GM19468 (cell line): ENCODE measurements at regions not wholly inside any gene's neighbourhood (a gene's known extent, or its start where the extent isn't known, plus 50 kb on each side); places are given as distances from the start of the nearest gene placed in this dataset.

Experiments used
- ATAC-seq: cut with Tn5 transposase; IDR thresholded peaks from one replicate; pipeline ENCODE4 v1.9.1; 2021; ENCODE audit warnings: mild to moderate bottlenecking, moderate library complexity, moderate number of reproducible peaks; ENCODE audit not compliant: unreplicated experiment; ENCODE audit errors: extremely low read depth

DNA sequence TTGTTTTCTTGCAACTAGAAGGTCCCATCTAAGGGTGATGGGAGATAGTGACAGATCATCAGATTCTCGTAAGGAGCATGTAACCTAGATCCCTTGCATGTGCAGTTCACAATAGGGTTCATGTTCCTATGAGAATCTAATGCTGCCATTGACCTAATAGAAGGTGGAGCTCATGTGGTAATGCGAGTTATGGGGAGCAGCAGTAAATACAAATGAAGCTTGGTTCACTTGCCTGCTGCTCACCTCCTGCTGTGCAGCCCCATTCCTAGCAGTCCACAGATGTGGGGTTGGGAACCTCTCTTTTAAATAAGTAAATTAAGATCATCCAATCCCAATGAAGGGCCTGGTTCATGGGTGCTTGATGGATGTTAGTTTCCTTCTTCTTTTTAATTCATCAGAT is 148.7 kb upstream of the ATP1B1 start:
- ATAC-seq, result no peak

DNA sequence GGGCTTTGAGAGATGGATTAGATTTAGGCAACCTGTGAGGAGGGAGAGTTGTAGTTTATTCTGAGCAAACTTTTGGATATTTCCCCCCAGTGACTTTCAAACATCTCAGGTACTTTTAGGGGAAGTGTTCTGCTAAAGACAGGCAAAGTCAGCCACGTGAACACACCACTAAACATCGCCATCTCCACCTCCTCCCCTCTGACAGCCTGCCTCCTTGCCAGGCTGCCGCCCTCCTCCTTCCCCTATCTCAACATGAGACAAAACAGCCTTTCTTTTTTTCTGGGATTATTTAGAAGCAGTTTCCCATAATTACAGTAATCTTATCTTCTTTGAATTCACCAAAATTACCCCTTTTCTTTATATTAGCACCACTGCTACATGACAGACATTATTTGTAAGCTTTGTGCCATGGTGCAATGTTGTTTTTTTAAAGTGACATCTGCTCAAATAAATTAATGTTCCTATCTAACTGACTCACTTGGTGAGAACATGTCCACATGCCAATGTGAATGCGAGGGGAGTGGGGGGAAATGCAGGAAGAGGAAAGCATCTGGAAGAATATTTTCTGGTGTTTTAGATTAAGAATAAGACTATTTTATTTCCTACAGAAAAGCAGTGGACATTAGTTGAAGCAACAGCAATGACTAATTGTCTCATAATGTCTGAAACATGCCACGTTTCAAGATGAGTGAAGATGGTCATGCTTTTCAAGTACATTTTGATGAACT is 147.8 kb upstream of the ATP1B1 start:
- no peak for ATAC-seq

DNA sequence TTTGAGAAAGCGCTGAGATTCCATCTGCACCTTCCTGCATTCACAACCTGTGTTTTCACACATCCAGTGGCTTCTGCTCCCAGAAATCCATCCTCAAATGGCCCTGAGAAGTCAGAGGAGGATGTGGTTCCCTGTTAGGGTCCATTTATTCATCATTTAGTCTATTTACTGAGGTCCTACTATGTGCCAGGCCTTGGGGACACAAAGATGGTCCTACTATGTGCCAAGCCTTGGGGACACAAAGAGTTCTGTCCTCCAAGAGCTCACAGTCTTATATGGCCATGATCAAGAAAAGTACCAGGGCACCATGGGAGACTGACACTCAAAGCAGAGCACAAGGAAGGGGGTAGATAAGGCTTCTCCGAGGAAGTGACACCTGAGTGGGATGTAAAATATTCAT is 147.1 kb upstream of the ATP1B1 start:
- ATAC-seq, result no peak

DNA sequence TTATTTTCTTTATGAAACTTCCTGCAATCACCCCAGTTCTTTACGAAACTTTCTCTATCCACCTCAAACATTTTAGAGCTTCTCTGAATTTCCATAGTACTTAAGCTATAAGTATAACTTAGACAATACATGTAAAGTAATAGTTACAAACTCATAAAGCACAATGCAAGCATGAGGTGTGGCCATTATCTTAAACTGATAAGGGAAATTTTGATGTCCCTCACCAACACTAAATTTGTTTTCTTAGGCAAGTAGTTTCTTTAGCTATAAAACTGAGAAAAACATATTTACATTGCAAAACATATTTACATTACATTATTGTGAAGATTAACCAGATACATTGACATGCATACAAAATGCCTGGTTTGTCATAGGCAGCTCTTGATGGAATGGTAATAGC is 146.4 kb upstream of the ATP1B1 start:
- no peak for ATAC-seq

DNA sequence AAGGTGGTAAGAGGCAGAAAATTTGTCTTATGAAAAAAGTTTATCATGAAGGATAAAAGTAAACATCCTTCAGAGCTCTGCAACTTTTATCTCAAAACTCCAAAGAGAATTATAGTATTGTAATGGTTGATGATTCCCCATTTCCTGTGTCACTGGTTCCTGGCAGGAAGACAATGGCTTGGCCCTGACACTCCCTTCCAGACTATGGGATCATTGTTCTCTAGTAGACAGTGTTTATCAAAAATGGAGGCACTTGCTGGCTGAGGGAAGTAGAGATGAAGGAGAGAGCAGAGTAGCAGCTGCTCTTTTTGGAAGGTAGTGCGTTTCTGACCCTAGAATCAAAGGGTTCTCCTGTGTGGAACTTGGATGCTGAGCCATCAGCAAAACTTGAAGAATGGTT is 145.9 kb upstream of the ATP1B1 start:
- ATAC-seq, result no peak

DNA sequence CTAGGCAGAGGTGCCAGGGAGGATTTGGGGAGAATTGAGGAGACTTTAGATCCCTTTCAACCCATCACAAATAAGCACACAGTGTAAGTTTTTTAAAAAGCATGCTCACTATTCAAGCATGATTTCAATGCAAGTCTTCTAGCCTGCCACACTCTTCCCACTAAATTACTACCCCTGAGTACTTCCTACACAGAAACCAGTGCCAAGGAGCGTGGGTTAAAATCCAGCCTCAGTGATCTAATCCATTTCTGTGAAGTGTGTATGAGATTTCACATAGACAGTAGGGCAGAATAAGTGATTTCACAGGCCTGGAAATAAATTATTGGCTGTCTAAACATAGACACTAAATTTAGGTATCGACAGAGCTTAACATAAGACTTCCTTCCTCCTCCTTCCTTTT is 142.9 kb upstream of the ATP1B1 start:
- no peak for ATAC-seq

DNA sequence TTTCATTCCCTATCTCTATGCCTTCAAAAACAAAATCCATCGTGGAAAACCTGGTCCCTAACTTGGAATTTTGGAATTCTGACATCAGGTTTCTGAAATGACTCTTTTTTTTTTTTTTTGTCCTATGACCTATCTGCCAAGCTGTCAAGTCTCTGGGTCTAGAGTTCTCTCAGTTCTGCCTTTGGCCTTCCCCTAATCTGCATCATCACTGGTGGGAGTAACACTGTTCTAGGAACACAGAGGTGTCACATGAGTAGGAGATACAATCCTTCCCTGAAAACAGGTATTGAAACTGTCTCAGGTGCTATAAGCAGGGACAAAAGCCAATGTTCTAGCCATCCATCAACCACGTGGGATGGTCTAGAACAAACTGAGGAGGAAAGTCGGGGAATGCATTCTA is 142.0 kb upstream of the ATP1B1 start:
- no peak for ATAC-seq

DNA sequence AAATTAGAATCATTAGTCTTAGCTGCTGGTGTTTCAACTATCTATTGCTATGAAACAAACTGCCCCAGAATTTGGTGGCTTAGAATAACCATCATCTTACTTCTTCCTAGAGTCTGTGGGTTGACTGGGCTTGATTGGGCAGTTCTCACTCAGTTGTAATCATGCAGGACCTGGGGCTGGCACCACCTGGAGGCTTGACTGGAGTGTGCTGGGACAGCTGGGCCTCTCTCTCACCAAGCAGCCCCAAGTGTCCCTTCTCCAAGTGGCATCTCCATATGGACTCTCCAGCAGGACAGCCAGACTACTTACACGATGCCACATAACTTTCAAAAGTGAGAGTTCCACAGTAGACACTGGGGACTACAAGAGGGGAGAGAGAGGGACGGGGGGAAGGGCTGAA is 140.3 kb upstream of the ATP1B1 start:
- ATAC-seq, result no peak

DNA sequence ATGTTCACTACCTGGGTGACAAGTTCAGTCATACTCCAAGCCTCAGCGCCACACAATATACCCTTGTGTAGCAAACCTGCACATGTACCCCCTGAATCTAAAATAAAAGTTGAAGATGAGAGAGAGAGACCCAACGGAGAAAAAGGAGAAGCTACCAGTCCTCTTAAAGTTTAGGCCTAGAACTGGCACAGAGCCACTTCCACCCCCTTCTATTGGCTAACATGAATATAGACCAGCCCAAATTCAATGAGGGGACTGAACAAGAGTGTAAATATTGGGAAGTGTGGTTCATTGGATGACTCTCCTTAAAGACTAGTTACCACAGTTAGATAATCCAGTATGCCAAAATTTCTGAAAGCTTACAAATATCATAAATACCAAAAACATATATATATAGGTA is 139.9 kb upstream of the ATP1B1 start:
- no peak for ATAC-seq

DNA sequence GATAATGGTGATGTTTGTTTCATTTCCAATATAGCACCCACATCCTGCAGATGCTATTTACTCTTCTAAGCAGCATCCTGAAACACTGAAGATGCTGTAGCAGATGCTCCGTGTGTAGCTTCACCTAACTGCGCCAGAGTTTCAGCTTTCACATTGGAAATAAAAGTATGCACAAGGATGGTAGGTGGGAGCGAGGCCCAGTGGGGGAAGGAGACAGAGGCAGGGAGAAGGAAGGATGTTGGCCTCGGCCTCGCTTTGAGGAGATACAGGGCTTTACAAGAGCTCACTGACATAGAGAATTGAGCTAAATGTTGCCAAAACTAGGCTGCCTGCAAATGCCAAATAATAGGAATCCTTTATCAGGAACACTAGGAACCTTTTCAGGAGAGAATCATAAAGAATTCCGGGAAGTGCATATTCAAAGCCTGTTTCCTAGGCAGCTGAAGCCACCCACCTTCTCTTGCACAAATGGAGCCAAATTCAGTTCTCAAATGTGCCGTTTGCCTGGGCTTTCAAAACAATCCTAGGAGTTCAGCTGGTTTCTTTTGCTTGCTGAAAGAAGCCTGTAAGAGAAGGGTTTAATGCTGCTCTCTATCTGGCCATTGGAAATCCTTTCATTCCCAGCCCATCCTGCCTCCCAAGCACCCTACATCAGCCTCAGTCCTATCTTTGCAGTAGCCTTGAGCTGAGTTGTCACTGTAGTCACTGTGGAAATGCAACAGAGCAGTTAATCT is 135.4 kb upstream of the ATP1B1 start:
- ATAC-seq, result no peak

DNA sequence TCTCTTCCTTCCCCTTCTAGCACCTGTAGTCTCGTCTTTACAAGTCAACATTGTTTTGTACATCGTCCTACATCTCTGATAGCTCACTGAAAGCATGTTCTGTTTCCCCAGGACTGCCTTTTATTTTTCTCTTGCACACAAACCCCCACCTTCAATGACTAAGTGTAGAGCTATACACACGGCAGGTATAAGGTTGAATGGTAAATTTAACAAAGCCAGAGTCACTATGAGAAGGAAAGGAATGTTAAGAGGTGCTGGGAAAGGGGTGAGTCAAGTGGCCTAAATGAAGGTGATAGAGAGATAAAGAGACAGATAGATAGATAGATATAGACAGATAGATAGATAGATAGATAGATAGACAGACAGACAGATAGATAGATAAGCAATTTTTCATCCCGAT is 134.3 kb upstream of the ATP1B1 start:
- no peak for ATAC-seq

DNA sequence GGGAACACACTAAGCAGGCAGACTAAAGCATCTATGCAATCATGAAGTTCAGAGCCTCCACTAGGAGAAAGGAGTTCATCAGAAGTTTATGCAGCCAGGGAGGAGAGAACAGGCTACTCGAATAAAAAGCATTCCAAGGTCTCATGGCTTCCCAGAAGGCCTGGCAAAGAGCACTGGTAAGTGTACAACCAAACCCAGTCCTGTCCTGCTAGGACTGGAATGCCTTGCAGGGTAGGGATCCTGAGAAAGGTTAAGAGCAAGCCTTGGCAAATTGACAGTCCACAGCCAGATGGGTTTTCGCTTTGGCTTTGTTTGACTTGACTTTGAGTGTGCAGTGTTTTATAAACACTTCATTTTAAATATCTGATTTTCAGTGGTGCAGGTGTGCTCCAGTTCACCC is 133.6 kb upstream of the ATP1B1 start:
- ATAC-seq, result no peak

DNA sequence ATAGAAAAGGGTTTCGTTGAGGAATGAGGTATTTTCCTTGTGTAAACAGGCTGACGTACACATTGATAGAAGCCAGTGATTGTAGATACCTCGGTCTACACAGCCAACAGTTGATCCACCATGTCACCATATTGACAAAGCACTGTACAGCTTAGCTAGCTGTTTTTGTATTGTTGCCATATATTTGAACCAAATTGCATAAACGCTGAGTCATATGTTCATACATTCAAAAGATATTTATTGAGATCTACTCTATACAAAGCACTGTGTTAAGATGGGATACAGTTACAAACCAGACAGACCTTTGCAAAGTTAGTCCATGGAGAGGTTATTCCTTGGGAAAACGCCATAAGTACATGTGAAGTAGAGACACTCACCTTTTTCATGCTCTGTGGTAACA is 132.4 kb upstream of the ATP1B1 start:
- no peak for ATAC-seq

DNA sequence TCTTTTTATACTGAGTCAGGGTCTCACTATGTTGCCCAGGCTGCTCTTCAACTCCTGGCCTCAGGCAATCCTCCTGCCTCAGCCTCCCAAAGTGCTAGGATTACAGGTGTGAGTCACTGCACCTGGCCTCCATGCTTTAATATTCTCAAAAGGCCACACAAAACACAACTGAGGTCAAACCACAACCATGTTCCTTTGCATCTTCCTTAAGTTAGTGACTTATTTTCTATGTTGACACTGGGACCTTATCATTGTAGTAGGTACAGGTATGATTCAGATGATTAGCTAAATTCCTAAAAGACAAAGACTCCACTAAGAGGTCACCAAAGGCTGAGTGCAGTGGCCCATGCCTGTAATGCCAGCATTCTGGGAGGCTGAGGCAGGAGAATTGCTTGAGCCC is 131.9 kb upstream of the ATP1B1 start:
- ATAC-seq, result no peak

DNA sequence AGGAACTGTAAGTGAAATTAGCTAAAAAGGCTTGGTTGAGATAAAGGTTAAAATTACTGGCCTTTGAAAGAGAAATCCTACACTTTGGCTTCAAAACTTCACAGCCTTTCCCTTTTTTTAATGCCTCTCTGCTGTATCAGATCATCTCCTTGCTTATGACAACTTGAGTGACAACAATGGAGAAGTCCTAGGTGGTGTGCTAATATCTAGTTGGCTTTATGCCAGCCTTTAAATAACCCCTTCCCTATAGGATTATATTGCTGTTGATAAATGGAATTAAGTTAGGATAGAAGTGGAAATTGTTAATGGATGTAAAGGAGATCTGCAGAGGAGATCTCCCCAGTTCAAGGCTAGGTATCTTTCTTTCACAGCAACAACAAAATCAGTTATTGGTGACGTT is 130.2 kb upstream of the ATP1B1 start:
- no peak for ATAC-seq

DNA sequence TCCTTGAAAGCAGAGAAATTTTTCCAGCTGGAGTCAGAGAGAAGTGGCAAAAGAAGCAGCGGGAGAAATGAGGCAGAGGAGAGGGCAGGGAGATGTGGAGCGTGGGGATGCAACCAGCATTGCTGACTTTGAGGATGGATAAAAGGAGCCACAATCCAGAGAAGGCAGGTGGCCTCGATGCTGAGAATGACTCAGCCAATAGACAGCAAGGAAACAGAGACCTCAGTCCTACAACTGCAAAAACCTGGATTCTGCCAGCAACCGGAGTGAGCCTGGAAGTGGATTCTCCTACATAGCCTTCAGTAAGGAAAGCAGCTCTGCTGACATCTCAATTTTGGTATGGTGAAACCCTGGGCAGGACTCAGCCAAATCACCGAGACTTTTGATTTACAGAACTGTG is 128.9 kb upstream of the ATP1B1 start:
- no peak for ATAC-seq

DNA sequence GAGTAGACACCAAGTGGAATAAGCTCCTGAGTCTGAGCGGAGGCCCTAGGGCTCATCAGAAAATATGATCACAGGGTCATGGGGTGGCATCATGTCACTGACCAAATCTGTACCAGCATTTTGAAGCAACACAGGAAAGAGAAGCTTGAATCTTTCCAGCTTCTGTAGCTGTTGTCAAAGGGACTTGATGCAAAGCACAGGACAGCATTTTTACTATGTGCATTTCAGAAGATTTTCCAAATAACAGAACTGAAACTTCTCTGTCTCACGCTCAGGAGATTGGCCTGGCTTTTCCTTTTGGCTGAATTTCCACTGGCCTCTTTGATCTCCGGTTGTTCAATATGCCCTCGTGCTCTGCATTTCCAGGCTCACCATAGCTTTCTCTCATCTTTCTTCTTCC is 127.2 kb upstream of the ATP1B1 start:
- no peak for ATAC-seq

DNA sequence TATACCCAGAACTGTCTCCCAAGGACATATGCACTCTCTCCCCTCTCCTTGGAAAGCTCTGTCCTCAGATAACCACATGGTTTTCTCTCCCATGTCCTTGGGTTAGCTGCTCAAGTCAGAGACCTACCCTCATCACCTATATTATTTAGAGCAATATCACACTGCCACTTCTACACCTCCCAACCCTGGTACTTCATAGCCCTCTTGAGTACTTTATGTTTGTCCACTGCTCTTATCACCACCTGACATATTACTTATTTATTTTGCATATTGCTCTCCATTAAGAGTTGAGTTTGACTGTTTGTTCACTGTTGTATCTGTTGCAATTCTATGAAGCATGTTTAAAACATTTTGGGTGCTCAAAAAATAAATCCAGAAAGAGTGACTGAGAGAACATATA is 126.3 kb upstream of the ATP1B1 start:
- ATAC-seq, result no peak

DNA sequence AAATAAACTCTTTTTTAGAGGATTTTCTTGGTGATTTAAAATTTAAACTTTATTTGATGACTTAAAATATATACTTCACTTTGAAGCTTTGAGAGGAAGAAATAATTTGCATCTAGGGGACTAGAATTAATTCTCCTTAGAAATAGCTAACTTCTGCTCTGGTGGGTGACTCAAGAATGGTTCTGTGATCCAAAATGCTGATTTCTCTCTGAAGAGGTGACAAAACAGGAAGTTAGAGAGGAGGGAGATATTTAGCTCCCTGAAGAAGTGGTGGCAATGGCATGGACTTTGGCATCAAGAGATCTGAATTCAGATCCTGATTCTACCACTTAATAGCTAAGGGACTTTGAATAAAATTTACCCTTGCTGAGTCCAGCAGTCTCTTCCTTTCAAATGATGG is 125.8 kb upstream of the ATP1B1 start:
- ATAC-seq, result no peak

DNA sequence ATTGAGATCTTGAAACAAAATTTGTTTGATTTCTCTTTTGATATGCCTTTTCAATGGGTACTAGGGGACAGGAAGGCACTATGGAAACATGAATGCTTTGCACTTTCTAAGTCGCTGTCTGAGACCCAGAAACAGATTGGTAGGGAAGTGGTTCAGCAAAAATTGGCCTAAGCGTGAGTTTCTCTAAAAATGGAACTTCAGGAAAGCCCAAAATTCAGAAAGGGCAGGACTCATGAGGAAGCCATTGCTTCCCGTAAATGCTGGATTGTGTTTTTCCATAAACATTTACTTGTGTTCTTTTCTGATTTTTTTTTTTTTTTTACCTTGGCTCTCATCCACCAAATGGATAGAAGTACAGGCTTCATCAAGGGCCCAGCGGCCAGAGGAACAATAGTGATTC is 123.7 kb upstream of the ATP1B1 start:
- no peak for ATAC-seq

DNA sequence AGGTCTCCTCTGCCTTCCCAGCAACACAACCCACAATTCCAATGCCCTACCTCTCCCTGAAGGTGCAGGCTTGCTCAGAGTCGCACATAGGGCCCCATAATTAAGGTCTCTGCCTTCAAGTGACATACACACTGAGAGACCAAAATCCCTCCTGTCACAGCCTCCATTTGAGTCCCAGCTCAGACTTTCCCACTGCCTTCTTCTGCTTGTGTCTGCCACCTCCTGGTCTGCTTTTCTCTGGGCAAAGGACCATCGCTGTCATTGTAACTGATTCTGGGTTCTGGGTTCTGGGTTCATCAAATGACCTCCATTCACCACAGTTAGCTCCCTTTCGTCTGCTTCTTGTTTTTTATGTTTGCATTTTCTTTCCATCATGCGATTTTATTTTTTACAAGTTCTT is 119.2 kb upstream of the ATP1B1 start:
- ATAC-seq, result no peak

DNA sequence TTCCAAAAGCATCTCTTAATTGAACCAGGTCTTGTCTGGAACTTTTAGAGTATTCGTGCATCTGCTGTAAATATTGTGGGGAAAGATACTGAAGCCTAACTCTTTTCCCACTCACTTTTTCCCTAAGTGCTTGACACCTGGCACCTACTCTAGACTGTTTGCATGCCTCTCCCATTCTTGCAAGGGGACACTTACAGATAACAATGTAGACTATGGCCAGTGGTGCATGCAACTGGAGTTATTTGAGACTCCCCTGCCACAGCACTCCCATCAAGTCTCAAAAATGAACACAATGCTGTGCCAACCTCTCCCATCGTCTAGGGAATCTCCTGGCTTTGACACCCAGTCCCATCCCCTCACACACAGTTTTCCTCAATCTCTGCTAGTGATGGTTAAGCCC is 118.6 kb upstream of the ATP1B1 start:
- no peak for ATAC-seq
